ENCODE measurements at regions not wholly inside any gene's neighbourhood (a gene's known extent, or its start where the extent isn't known, plus 50 kb on each side); places are given as distances from the start of the nearest gene placed in this dataset.

- TF ChIP-seq GABPA (IDR thresholded peaks at IDR 0.05; ENCODE audit: low read depth) (no peak), JUND (IDR thresholded peaks at IDR 0.05; ENCODE audit: low read depth, low read length) (no peak), TCF12 (IDR thresholded peaks at IDR 0.05; ENCODE audit: low read depth, low read length) (no peak), CREB1 (IDR thresholded peaks at IDR 0.05; ENCODE audit: low read depth) (no peak), POLR2A (IDR thresholded peaks at IDR 0.05; ENCODE audit: low read depth, low read length) (no peak), CTCF (IDR thresholded peaks at IDR 0.05 in 2 of 3, conservative IDR thresholded peaks at IDR 0.05 in 1 of 3; ENCODE audit: control insufficient read depth in 2 of 3, extremely low read depth in 1 of 3, insufficient read depth in 1 of 3, low read depth in 3 of 3, low read length in 3 of 3) (no peak), POLR2AphosphoS5 (IDR thresholded peaks at IDR 0.05; ENCODE audit: low read length) (no peak)
Observed at GRCh38 chr1:98306517-98307089, 354.9 kb upstream of the SNX7 start.

Measured in GM12878 (cell line).